ENCODE measurements at regions not wholly inside any gene's neighbourhood (a gene's known extent, or its start where the extent isn't known, plus 50 kb on each side); places are given as distances from the start of the nearest gene placed in this dataset.

DNA sequence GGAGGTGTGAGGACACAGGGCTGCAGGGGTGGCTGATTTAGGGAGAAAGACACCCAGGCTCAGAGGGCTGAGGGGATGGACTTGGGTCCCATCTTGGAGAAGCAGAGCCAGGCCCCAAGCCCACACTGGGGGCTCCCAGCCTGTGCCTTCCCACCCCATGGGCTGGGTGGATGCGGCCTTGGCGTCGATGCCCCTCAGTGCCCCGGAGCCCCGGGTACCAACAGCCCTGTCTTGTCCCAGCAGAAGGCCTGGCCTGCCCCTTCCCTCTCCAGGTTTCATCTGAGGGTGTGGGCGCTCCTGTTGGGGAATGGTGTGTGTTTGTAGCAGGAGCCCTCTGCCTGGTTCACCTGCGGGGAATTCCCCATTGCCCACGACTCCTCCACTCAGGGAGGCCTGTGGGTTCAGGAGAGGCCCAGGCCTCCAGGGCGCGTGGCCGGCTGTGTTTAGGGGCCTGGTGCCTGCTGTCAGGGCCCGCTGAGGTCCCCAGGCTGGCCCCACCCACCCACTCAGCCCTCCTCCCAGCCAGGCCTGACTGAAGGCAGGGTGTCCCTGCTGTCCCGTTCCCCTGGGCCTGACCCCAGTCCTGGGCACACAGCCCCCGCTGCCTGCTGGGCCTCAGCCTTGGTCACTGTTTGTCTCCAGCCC, 51.1 kb upstream of the BEGAIN start:
- no peak for DNase-seq (ENCODE audit: low read depth in 2 of 2)

DNA sequence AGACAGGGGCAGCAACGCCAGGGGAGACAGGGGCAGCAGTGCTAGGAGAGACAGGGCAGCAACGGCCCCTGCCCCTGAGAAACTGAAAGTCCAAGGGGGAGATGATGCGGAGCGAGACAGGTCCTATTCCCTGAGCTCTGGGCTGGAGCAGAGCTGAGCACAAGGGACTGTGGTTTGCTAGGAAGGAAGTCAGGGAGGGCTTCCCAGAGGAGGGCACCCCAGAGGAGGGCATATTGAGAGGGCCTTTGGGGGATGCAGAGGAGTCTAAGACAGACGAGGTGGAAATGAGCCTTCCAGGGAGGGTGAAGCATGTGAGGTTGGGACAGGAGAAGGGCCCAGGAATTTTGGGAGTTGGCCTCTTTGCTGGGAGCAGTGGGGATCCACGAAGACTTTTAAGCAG, 52.1 kb upstream of the BEGAIN start:
- no peak for DNase-seq (ENCODE audit: low read depth in 2 of 2)

DNA sequence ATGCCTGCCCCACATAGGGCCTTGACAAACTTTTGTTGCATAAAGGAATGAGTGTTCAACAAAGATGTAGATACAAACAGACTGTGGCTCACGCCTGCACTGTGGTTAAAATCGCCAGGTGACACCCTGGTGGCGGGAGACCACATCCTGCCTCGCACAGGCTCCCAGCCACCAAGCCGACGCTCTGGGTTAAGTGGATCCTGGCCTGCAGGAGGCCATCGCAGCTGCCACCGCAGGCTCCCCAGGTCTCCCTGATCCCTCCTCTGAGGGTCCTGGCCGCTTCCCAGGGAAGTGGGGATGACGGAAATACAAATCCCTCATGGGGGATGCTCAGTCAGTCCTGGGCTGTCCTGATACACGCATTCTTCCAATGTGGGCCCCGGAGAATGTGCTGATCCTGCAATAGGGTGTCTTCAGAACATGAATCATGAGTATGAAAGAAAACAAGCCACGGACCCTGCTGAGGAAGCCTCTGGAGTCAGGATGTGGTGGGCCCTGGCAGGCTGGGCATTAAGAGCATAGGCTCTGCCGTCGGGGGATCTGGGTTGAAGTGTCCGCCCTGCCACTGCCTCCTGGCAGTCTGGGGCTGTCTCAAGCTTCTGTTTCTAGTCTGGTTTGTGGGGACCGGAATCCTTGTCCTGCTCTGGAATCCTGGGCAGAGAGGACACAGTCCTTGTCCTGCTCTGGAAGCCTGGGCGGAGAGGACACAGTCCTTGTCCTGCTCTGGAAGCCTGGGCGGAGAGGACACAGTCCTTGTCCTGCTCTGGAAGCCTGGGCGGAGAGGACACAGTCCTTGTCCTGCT, 53.5 kb upstream of the BEGAIN start:
- peak; percentile 60 to 61 for DNase-seq (ENCODE audit: low read depth in 2 of 2)

DNA sequence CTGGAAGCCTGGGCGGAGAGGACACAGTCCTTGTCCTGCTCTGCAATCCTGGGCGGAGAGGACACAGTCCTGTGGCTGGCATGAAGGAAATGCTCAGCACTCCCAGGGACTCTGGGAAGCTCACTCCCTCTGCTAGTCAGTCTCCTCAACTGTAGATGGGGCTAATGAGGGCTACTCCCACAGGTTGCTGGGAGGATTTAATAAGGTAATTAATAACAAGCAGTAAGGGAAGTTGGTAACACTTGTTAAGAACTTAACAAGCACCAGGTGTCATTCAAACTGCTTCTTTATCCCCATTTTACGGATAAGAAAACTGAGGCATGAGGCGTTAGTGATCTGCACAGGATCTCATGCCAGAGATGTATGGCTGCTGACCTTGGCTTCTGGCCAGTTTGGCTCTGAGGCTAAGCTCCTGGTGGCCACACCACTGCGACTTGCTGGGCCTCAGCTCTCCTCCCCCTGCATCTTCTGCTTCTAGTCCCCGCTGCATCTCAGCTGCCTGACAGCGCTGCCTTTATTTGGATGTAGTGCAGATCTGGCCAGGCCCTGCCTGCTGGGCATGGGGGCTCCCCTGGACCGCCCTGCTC, 54.1 kb upstream of the BEGAIN start:
- no peak for DNase-seq (ENCODE audit: low read depth in 2 of 2)

DNA sequence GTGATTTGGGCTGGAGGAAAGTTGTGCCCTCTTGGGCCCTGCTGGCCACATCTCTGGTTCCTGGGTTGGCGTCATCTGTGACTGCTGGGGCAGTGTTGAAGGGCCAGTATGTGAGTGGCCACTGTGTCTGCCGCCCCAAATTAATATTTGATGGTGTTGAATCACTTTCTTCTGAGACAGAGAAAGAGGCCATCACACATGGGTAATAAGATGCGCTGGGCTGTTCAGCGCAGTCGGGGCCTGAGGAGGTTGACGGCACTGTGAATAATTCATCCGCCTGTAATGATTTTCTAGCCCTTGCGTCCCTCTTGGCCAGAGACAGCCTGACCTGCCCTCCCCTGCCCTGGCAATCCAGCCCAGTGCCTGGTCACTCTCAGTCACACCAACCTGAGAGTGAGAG, 56.2 kb upstream of the BEGAIN start:
- DNase-seq (ENCODE audit: low read depth in 2 of 2) = no peak

DNA sequence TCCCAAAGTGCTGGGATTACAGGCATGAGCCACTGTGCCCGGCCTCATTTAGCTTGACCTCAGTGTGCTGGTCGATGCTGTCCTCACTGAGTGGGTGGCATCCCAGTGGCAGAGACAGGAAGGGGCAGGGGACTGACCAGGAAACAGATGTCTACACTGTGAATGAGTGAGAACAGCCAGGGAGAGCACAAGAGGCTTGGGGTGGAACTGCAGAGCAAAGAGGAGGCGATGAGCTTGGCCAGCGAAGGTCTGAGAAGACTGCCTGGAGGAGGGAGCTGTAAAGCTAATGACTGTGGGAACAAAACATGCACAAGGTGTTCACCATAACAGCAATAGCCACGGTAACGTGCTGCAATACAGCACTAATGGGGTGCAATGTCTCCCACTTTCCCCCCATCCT, 57.2 kb upstream of the BEGAIN start:
- no peak for DNase-seq (ENCODE audit: low read depth in 2 of 2)

DNA sequence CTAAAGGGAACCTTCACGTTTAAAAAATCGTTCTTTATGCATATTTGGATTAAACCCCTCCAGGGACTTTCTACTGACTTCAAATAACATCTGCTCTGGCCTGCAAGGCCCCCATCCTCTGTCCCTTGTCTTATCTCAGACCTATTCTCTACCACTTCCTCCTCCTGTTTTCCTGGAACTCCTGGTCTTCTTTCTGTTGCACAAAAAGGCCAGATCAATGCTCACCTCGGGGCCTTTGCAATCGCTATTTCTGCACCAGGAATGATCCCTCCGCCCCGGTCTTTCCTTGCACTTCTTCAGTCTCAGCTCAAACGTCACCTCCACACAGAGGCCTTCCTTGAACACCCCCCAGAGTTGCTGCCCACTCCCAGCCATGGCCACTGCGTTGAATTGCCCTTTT, 57.6 kb upstream of the BEGAIN start:
- DNase-seq (ENCODE audit: low read depth in 2 of 2) = no peak

DNA sequence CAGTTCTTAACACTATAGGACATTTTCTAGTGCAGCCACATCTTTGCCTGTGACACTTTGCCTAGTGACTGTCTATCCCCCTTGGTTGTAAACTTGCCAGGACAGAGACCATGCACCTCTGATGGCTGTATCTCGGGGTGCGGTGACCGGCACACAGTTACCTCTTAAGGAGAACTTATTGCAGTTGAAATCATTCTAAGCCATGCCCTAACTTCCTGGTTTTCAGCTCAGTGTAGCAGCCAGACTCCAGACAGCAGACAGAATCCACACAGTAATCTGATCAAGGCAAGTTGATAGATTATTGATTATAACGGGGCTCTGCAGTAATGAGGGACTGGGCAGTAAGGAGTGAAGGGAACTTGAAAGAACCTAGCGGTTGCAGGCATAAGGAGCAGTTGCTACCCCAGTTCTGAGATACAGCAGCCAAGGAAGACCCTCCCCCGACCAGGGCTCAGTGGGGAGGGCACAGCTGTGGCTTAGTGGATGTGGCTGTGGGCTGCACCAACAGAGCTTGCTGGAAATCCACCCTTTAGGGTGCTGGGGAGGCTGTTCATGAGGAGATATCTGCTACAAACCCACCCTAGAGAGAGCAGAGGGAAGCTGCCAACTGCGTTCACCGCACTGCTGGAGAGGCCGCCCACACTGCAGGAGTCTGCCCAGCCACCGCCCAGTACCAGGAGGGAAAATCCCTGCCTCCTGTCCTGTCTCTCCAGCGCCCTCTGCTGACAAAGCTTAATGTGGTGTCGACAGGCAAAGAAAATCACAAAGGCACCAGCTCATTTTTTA, 58.2 kb upstream of the BEGAIN start:
- DNase-seq (ENCODE audit: low read depth in 2 of 2) = peak; percentile 62 to 74

DNA sequence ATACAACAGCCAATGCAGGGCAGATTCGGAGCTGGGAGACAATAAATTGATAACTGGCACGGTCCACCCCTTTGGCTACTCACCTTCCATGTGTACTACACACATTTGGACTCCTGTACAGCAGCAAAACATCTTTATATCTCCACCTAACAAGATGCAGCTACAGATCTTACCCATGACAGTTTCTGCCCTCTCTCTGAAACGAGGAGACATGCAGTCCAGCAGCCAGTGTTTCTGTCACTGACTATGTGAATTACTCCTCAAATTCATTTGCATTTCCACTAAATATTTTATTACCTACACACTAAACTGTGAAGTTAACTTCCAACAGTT, 58.7 kb upstream of the BEGAIN start:
- DNase-seq (ENCODE audit: low read depth in 2 of 2) = no peak

DNA sequence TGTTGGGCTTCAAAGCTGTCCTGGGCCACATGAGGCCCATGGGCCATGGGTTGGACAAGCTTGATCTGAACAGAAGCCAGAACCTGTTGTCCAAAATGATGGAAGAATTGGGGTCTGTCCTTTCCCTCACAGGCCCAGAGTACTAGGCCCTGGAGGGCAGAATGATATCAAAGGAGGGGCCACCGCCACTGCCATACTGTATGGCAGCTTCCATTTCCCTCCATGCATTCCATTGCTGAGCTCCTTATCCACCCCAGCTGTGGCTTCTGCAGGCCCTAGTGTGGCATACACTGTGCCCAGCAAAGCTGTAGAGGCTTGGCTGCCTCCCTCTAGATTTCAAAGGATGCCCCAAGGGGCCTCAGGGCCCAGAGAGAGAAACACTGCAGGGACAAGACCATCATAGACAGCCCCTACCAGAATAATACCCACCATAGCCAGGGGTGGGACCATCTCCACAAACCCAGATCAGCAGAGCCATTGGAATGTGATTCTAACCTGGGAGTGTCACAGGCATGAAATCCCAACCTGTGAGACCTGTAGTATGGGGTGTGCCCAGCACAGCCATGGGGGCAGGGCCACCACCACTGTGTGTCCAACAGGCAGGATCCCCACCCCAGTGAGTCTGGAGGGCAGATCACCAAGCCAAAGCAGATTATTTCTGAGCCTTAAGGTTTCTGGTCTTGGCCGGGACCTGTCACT, 61.4 kb upstream of the BEGAIN start:
- no peak for DNase-seq (ENCODE audit: low read depth in 2 of 2)

DNA sequence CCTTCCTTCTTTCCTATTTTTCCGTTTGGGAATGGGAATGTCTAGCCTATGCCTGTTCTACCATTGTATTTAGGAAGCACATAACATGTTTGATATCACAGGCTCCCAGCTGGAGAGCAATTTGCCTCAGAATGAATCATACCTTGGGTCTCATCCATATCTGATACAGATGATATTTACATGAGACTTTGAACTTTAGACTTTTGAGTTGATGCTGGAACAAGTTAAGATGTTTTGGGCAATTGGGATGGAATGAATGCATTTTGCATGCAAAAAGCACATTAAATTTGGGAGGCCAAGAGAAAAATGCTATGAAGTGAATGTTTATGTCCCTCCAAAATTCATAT, 61.9 kb upstream of the BEGAIN start:
- no peak for DNase-seq (ENCODE audit: low read depth in 2 of 2)

DNA sequence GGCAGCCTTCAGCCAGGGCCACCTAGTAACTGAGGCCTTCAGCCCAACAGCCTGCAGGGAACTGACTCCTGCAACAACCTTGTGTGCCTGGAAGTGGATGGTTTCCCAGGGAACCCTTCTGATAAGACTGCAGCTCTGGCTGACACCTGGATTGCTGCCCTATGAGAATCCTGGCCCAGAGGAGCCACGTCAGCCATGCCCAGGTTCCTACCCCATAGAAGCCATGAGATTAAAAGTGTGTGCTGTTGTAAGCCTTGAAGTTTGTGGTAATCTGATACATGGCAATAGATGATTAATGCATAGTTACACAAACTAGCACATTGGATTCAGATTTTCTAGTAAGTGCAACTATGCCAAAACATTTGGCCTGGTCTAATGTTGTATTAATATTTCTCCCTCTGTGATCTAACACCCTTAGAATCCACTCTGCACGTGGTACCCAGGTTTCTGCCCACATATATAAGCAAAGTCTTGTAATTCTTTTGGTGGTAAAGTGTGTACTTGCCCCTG, 64.8 kb upstream of the BEGAIN start:
- DNase-seq (ENCODE audit: low read depth in 2 of 2) = no peak

DNA sequence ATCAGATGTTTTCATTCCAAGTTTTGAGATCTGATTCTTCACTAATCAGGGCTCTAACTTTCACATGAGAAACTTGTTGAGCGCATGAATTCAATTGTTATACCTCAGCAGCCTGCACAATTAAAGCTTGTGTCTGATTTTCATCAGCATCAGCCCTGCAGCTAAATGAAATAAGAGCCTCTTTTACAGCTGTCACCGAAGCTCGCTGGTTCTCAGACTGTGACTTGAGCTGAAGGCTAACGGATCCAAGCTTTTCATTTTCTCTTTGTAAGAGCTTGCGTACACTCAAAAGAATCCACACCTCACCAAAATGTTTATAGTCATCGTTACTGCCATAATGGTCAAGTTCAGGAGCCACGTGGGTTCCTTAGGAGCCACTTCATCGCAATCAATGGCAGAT, 65.5 kb upstream of the BEGAIN start:
- DNase-seq (ENCODE audit: low read depth in 2 of 2) = no peak

DNA sequence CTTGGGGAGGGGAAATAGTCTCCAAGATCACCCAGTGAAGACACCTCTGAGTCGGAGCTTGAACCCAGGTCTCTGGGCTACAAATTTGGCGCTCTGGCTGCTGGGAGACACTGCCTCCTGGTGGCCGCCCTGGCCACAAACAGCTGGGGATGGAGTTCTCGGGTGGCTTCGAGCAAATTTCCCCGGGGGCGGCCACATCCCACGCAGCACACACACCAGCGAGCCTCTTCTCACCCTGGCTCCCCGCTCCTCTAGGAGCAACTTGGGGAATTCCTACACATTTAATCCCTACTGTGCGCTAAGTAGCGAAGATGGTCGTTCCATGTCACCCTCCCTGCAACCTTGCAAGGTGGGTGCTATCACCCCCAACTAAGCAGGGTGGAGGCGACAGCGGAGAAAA, 66.2 kb upstream of the BEGAIN start:
- DNase-seq (ENCODE audit: low read depth in 2 of 2) = peak in 1 of 2 donors; percentile 12

DNA sequence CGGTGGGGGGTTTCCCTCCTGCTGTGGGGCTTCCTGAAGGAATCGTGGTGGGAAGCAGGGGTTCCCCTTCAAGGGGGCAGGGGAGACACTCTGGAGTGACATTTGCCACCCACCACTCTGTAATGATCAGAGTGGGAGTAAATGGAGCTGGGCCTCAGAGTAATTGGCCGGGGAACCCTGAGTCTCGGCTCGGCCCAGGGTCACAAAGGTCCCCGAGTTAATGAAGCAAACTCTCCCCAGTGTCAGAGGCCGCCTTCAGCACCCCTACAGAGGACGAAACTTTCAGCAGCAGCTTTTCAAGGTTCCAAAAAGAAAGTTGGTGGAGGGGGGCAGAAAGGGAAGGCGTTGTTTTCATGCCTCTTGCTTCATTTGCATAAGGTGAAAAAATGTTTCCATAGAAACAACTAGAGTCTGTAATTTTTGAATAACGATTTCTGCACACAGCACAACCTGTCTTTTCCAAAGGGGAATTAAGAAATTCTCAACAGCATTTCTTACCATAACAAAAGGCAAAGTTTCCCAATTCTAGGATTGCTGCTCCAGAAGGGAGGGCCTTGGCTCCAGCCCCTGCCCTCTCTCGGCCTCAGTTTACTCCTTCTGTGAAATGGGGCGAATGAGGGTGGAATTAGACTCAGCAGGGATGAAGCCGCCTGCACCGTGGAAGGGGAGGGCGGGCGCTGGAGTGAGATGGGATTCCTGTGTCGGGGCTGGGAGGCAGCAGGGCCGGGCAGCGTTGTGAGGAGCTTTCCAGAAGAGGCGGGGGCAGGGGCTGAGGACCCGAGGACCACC, 67.0 kb upstream of the BEGAIN start:
- DNase-seq (ENCODE audit: low read depth in 2 of 2) = no peak

DNA sequence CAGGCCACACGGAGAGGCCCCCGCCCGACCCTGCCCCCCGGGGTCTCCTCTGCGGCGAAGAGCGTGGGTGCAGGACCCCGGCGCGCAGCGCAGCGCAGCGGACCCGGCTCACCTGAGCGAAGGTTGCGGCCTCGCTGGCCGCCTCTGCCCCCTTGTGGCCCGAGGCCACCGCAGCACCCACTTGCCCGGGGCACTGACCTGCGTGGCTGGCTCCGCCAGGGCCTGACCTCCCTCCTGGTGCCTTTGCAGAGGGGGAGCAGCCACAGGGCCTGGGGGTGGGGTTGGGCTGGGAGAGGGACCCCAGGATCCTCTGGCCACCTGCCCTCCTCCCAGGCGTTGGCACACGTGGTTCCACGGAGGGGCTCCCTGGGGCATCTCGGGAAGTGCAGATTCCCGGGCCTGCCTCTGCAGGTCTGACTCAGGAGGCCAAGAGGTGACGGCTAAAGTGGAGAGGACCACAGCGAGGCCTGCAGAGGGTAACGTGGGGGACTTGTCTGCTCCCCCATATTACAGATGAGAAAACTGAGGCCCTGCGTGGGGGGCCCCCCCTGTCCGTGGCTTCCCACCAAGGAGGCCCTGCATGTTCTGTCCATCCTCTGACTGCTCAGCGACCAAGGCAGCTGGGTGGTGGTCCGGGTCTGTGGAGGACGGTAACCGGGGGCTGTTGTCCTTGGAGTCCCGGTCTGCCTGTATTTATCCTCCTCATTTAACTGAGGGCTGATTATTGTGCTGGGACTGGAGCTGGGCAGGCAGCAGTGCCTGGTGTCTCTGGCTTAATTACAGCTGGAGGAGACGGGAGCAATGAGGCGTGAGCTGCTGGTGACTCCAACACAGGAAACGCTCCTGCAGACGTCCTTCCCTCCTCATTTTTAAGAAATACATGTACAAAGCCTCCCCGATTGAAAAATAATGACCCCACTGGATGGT, 67.9 kb upstream of the BEGAIN start:
- peak in 1 of 2 donors; percentile 28 for DNase-seq (ENCODE audit: low read depth in 2 of 2)

DNA sequence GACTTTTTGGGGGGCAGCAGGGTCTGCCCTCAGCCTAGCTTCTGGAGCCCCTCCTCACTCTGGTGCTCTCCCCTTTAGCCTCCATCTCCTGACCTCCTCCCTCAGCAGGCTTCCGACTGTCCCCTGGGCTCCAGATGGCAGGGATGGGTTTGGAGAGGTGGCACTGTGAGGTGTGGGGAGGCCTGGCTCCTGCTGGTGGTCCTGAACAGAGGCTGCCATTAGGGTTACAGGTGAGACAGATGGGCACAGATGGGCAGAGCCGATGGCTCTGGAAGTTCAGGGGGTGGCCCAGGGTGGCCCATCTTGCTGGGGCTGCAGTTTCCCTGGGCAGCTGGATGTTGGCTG, 68.5 kb upstream of the BEGAIN start:
- DNase-seq (ENCODE audit: low read depth in 2 of 2) = no peak

DNA sequence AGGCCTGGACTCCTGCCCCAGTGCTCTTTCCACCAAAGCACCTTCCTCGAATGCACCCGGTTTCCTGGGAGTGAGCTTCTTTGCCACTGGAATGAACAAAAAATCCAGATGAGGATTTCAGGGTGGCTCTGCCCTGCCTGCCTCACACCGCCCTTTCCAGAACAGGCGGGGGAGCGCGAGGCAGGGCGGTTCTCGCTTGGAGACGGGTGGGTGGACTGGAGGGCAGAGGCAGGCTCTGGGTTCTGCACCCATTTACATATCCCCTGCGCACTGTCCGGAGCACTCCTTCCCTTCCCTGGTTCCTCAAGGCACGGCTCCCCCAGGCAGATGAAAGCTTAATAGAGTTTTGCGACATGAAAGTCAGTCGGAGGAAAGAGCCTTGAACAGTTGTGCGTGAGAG, 69.7 kb upstream of the DLK1 start:
- DNase-seq (ENCODE audit: low read depth in 2 of 2) = no peak

DNA sequence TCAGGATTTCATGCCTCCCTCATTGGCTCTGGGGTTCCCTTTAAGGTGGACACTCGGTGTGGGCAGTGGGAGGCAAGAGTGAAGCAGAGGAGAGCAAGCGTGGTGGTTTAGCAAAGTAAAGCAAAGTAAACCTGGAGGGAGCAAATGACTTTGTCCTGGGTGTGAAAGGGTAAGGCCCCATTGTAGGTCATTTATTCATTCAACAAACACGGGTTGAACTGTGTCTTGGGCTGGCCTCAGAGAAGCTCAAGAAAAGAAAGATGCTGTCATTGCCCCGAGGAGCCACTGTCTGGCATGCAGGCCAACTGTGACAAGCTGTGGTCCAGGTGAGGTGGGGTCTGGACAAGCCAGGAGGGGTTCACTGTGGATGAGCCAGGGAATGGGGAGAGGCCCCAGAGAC, 68.9 kb upstream of the DLK1 start:
- no peak for DNase-seq (ENCODE audit: low read depth in 2 of 2)
